ENCODE measurements at regions not wholly inside any gene's neighbourhood (a gene's known extent, or its start where the extent isn't known, plus 50 kb on each side); places are given as distances from the start of the nearest gene placed in this dataset.

GRCh38 chr6:66153247-66153646 lies 446.2 kb upstream of the EYS start:
- ChIA-PET CTCF (no interaction called here), SMC1A (ENCODE audit: uncharacterized antibody, unreplicated experiment) (no interaction called here)
- no TSS peak for BruUV-seq (replicated peaks)

More at GRCh38 chr6:66153247-66153646, 446.2 kb upstream of the EYS start:
- Histone ChIP-seq H3K4me3 (no peak overlapping the region), H3K79me2 (ENCODE audit: control insufficient read depth, insufficient read depth, low read length) (no peaks in the 10 kb centered on the region), H2AFZ (ENCODE audit: control insufficient read depth, low read depth, low read length) (no peak overlapping the region), H3K4me2 (ENCODE audit: control insufficient read depth, insufficient read depth) (no peak overlapping the region), H4K20me1 (ENCODE audit: control insufficient read depth, insufficient read depth) (no peaks in the 10 kb centered on the region), H3K27me3 (replicated peaks in 1 of 2; ENCODE audit: control insufficient read depth in 2 of 2, insufficient read depth in 2 of 2, low read length in 1 of 2) (no peaks in the 10 kb centered on the region), H3K9ac (ENCODE audit: control insufficient read depth, insufficient read depth, low read length) (no peak overlapping the region), H3K9me3 (replicated peaks; ENCODE audit: control insufficient read depth, insufficient read depth, low read length) (no peaks in the 10 kb centered on the region), H3K27ac (ENCODE audit: control insufficient read depth, insufficient read depth) (no peak overlapping the region), H3K36me3 (ENCODE audit: control insufficient read depth in 2 of 2, insufficient read depth in 2 of 2, low read length in 1 of 2) (no peaks in the 10 kb centered on the region), H3K4me1 (ENCODE audit: control insufficient read depth, insufficient read depth, low read length) (no peaks in the 10 kb centered on the region)
- ChIA-PET RAD21 (ENCODE audit: unreplicated experiment) (no interaction called here), POLR2A (no interaction called here)
- in situ Hi-C loops (cut with MboI) = no loop called here
- intact Hi-C loops (cut with micrococcal nuclease; ENCODE audit: unreplicated experiment) = no loop called here
- TF ChIP-seq FOXK2 (IDR thresholded peaks at IDR 0.05) = no peak
- no peak for TF ChIP-seq GABPA (IDR thresholded peaks at IDR 0.05; ENCODE audit: low read depth)
- TF ChIP-seq ATF3 (IDR thresholded peaks at IDR 0.05; ENCODE audit: borderline replicate concordance, extremely low read depth, low read depth, low read length) = no peak
- TF ChIP-seq IKZF1 (conservative IDR thresholded peaks at IDR 0.05) = no peak
- TF ChIP-seq FOS (IDR thresholded peaks at IDR 0.05; ENCODE audit: borderline replicate concordance, extremely low read depth, insufficient read length) = no peak
- TF ChIP-seq NFYB (IDR thresholded peaks at IDR 0.05; ENCODE audit: insufficient read depth, low read depth, low read length) = no peak
- TF ChIP-seq RELB (IDR thresholded peaks at IDR 0.05; ENCODE audit: low read depth) = no peak
- TF ChIP-seq SMARCA5 (IDR thresholded peaks at IDR 0.05) = no peak
- TF ChIP-seq RCOR1 (conservative IDR thresholded peaks at IDR 0.05; ENCODE audit: low read depth, low read length) = no peak
- TF ChIP-seq NBN (IDR thresholded peaks at IDR 0.05) = no peak
- TF ChIP-seq SREBF1 (IDR thresholded peaks at IDR 0.05; ENCODE audit: low read length) = no peak
- TF ChIP-seq EED (IDR thresholded peaks at IDR 0.05; ENCODE audit: low read depth) = no peak
- TF ChIP-seq PAX8 (IDR thresholded peaks at IDR 0.05) = no peak
- TF ChIP-seq IRF3 (IDR thresholded peaks at IDR 0.05) = no peak
- TF ChIP-seq NR2C1 (IDR thresholded peaks at IDR 0.05) = no peak
- TF ChIP-seq ZZZ3 (IDR thresholded peaks at IDR 0.05; ENCODE audit: control insufficient read depth, insufficient read length, low read depth) = no peak
- TF ChIP-seq RFX5 (IDR thresholded peaks at IDR 0.05; ENCODE audit: low read depth, low read length) = no peak
- DNase-seq (ENCODE audit: low read depth, low spot score) (no peak), FAIRE-seq (no peak), ATAC-seq (no peak)
- WGBS (ENCODE audit: insufficient coverage, insufficient replicate concordance, low lambda C conversion rate, missing lambda C conversion rate) = 42% methylated on average over 2 of the region's 2 CpGs
